GM12874 (cell line): ENCODE measurements at regions not wholly inside any gene's neighbourhood (a gene's known extent, or its start where the extent isn't known, plus 50 kb on each side); places are given as distances from the start of the nearest gene placed in this dataset.

ENCODE experiments used
- CTCF ChIP-seq: IDR thresholded peaks from 2 replicates; pipeline ENCODE4 v1.5.1; 2011; ENCODE audit warnings: low read depth, mild to moderate bottlenecking, control low read depth, low read length, moderate library complexity; ENCODE audit not compliant: insufficient read depth

- no peak for TF ChIP-seq CTCF
These were observed 311.7 kb upstream of the ZNF717 start for GRCh38 chr3:76096836-76097588.

- TF ChIP-seq CTCF = no peak
These were observed 312.2 kb upstream of the ZNF717 start for GRCh38 chr3:76097589-76097969.

- TF ChIP-seq CTCF = no peak
These were observed 314.6 kb upstream of the ZNF717 start for GRCh38 chr3:76099956-76100355.

GRCh38 chr3:76107935-76108570 is 322.7 kb upstream of the ZNF717 start:
- TF ChIP-seq CTCF = peak; percentile 43; the same call in 1 of the 2 replicates

- TF ChIP-seq CTCF = no peak
These were observed 326.5 kb upstream of the ZNF717 start for GRCh38 chr3:76111808-76112207.

GRCh38 chr3:76122007-76122406 is 336.7 kb upstream of the ZNF717 start:
- no peak for TF ChIP-seq CTCF

GRCh38 chr3:76129441-76129840 is 344.1 kb upstream of the ZNF717 start:
- no peak for TF ChIP-seq CTCF
